ENCODE measurements at regions not wholly inside any gene's neighbourhood (a gene's known extent, or its start where the extent isn't known, plus 50 kb on each side); places are given as distances from the start of the nearest gene placed in this dataset.
"Not testable (repeated sequence)": the region's sequence is repeated elsewhere in the genome, so short reads cannot be mapped to it uniquely, and the experiment has no call there.

DNA sequence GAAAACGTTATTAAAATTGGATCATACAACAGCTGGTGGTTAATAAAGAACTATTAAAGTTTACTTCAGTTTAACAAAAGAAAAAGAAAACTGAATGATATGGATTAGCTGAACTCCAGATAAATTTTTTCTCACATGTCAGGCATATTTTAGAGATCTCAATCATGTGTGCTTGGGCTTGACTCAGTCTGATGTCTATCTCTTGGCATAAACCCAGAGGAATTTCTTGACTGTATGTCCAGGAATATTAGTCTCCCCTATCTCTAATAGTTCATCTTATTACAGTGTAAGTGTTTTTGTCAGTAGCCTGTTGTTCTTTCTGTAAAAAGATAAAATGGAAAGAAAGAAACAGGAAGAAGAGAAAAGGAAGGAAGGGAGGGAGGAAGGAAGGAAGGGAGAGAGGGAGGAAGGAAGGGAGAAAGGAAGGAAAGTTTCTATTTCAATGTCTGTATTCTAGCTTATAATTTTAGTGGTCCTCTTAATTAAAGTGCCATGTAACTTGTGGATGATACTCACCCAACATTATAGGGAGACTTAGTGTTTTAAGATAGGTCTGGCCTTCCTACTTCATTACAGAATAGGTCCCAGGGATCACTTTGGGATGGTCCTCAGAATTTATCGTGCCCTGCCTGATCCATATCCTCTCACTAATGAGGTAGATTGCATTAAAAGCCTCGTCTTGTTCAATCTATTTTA lies 99.7 kb upstream of the UGP2 start:
- no peak overlapping the region for H3K27ac ChIP-seq (ENCODE audit: insufficient read depth, low read length, poor library complexity, severe bottlenecking)
- no peaks in the 10 kb centered on the region for H3K4me1 ChIP-seq (ENCODE audit: control insufficient read depth, insufficient read depth, low read length, poor library complexity, severe bottlenecking)
- peaks cover 12% of the 10 kb centered on the region for H3K27me3 Mint-ChIP-seq
- no peak overlapping the region for H3K4me3 ChIP-seq (ENCODE audit: low read depth, low read length)
- H3K4me1 Mint-ChIP-seq = no peaks in the 10 kb centered on the region
- no peaks in the 10 kb centered on the region for H3K36me3 ChIP-seq (ENCODE audit: control insufficient read depth, insufficient read depth, low read length)
- H3K4me3 Mint-ChIP-seq = no peak overlapping the region
- H3K9me3 Mint-ChIP-seq = peaks cover 0 to 9% (median 0%) of the 10 kb centered on the region in 7 donors
- ATAC-seq (ENCODE audit: low read depth in 2 of 2) = no peak
- H3K27ac Mint-ChIP-seq = no peak overlapping the region
- peaks cover 1% of the 10 kb centered on the region for H3K27me3 ChIP-seq (ENCODE audit: control insufficient read depth, insufficient read depth, low read length)
- peaks cover 0 to under 1% of the 10 kb centered on the region in 2 experiments for H3K9me3 ChIP-seq (ENCODE audit: control insufficient read depth in 2 of 2, low read length in 2 of 2)
- no peak for DNase-seq
- no peaks in the 10 kb centered on the region for H3K36me3 Mint-ChIP-seq

DNA sequence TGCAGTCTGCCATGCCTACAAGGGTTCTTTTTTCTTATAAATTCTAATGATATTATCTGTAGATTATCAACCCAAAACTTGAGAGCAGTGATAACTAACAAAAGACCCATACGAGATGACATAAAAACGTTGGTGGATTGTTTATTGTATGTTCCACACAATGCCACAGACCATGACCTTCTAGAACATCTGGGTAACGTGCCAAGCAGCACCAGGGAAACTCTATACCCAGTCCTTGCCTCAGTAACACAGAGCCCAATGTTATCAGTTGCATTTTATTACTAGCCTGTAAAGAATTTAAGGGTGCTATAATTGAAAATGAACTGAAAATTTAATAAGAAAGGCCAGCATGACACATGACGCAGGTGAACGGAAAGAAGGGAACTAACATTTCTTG lies 99.1 kb upstream of the UGP2 start:
- no peak for ATAC-seq (ENCODE audit: low read depth in 2 of 2)
- Mint-ChIP-seq H3K4me1 (no peaks in the 10 kb centered on the region), H3K9me3 (peaks cover 0 to 9% (median 0%) of the 10 kb centered on the region in 7 donors), H3K27ac (no peak overlapping the region), H3K27me3 (peaks cover 12% of the 10 kb centered on the region), H3K4me3 (no peak overlapping the region), H3K36me3 (no peaks in the 10 kb centered on the region)
- Histone ChIP-seq H3K36me3 (ENCODE audit: control insufficient read depth, insufficient read depth, low read length) (no peaks in the 10 kb centered on the region), H3K4me3 (ENCODE audit: low read depth, low read length) (no peak overlapping the region), H3K27me3 (ENCODE audit: control insufficient read depth, insufficient read depth, low read length) (peaks cover 4% of the 10 kb centered on the region), H3K9me3 (ENCODE audit: control insufficient read depth in 2 of 2, low read length in 2 of 2) (peaks cover 0 to 6% of the 10 kb centered on the region in 2 experiments), H3K27ac (ENCODE audit: insufficient read depth, low read length, poor library complexity, severe bottlenecking) (no peak overlapping the region), H3K4me1 (ENCODE audit: control insufficient read depth, insufficient read depth, low read length, poor library complexity, severe bottlenecking) (no peaks in the 10 kb centered on the region)
- no peak for DNase-seq

DNA sequence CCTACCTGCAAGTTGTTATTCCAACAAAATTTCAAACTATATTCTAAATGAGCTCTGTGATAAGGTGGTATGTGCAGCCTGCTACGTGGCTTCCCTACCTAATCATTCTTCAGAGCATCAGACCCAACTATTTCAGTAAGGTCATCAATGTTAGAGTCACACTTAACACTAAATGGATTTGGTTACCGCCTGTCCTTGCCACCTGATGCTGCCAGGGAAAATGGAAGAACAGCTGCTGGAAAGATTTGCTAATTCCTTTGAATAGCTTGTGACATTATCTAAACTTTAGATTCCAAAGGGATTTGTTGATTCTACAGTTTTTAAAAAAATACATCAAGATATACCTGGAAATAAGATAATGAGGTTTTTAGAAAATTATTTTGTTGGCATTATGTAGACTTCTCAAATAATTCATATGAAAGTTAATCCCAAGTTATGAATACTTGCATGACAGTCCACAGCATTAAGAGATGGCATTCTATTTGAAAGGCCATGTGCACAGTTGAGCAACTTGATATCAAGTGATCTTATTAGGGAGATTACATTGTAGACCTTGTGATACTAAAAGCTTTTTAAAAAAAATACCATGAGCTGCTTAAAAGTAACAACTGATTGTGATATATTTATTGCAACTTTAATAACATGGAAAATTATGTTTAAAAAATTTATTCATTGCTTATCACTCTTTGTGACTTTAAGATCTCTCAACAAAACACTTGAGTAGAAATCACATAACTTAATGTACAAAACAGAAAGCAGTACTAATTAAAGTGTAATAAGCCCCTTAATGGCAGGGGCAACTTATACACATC lies 98.3 kb upstream of the UGP2 start:
- ATAC-seq (ENCODE audit: low read depth in 2 of 2) (no peak), DNase-seq (no peak)
- Mint-ChIP-seq H3K36me3 (no peaks in the 10 kb centered on the region), H3K27me3 (peaks cover 12% of the 10 kb centered on the region), H3K4me3 (no peak overlapping the region), H3K9me3 (peaks cover 0 to 9% (median 0%) of the 10 kb centered on the region in 7 donors), H3K4me1 (no peaks in the 10 kb centered on the region), H3K27ac (no peak overlapping the region)
- Histone ChIP-seq H3K9me3 (ENCODE audit: control insufficient read depth in 2 of 2, low read length in 2 of 2) (peaks cover 0 to 7% of the 10 kb centered on the region in 2 experiments), H3K4me1 (ENCODE audit: control insufficient read depth, insufficient read depth, low read length, poor library complexity, severe bottlenecking) (no peaks in the 10 kb centered on the region), H3K27ac (ENCODE audit: insufficient read depth, low read length, poor library complexity, severe bottlenecking) (no peak overlapping the region), H3K4me3 (ENCODE audit: low read depth, low read length) (no peak overlapping the region), H3K27me3 (ENCODE audit: control insufficient read depth, insufficient read depth, low read length) (peaks cover 5% of the 10 kb centered on the region), H3K36me3 (ENCODE audit: control insufficient read depth, insufficient read depth, low read length) (no peaks in the 10 kb centered on the region)

DNA sequence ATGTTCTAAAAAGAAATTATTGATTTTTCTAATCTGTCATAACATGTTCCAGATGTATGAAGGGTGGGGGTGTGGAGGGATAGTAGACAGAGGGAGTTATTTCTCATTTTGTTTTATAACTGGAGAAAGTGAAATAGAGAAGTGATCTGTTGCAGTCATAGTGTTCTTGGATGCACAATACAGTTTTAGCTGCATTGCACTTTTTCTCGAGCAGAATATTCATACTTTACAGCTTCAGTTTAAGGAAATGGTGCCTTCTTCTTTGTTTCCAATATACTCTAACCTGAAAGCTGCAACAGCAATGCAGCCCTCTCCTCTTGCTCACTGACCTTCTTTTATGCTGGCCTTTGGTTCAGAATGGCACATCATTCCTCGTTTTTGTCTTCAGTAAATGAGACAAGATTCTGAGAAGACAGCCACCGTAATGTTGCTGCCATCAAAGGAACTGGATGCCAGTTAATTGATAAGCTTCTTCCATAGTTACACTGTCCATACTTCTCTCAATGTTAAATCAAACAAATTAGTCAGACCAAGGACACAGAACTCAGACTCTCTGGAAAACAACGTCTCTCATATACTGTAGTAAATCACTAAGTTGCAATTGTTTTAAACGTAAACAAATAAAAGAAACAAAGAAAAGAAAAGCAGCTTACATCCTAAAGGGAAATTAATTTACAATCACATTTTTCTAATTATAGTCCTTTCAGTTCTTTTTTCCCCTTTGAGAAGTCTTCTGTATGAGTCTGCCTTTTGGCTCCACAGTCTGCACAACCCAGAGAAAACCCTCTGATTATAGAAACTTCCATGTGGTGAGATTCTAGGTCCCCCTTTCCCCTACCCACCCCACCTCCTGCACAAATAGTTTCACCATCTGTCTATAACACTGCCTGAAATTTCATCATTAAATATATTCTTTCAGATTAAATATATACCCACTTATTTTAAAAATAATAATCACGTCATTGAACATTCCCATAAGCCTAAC lies 97.4 kb upstream of the UGP2 start:
- H3K9me3 Mint-ChIP-seq = peaks cover 0 to 9% (median 0%) of the 10 kb centered on the region in 7 donors
- H3K27ac ChIP-seq (ENCODE audit: insufficient read depth, low read length, poor library complexity, severe bottlenecking) = no peak overlapping the region
- H3K9me3 ChIP-seq (ENCODE audit: control insufficient read depth in 2 of 2, low read length in 2 of 2) = peaks cover 0 to 7% of the 10 kb centered on the region in 2 experiments
- H3K4me3 Mint-ChIP-seq = no peak overlapping the region
- no peak overlapping the region for H3K4me3 ChIP-seq (ENCODE audit: low read depth, low read length)
- H3K4me1 ChIP-seq (ENCODE audit: control insufficient read depth, insufficient read depth, low read length, poor library complexity, severe bottlenecking) = no peaks in the 10 kb centered on the region
- no peak for ATAC-seq (ENCODE audit: low read depth in 2 of 2)
- peaks cover 20% of the 10 kb centered on the region for H3K27me3 Mint-ChIP-seq
- no peaks in the 10 kb centered on the region for H3K4me1 Mint-ChIP-seq
- H3K36me3 ChIP-seq (ENCODE audit: control insufficient read depth, insufficient read depth, low read length) = no peaks in the 10 kb centered on the region
- peaks cover 8% of the 10 kb centered on the region for H3K27me3 ChIP-seq (ENCODE audit: control insufficient read depth, insufficient read depth, low read length)
- H3K27ac Mint-ChIP-seq = no peak overlapping the region
- H3K36me3 Mint-ChIP-seq = peaks cover 3% of the 10 kb centered on the region
- DNase-seq = no peak

DNA sequence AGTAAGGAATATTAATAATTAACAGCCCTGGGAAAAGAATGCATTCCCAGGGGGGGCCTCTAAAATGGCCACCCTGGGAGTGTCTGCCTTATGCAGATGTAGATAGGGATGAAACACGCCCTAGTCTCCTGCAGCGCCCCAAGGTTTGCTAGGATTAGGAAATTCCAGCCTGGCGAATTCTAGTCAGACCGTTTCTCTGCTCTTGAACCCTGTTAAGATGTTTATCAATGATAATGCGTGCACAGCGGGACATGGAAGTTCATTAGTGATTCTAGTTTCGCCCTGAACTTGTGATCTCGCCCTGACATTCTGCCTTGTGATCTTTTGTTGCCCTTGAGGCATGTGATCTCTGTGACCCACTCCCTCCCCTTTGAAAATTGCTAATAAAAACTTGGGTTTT lies 95.1 kb upstream of the UGP2 start:
- not testable (repeated sequence) for DNase-seq; H3K27ac ChIP-seq (ENCODE audit: insufficient read depth, low read length, poor library complexity, severe bottlenecking); H3K9me3 Mint-ChIP-seq; H3K9me3 ChIP-seq (ENCODE audit: control insufficient read depth in 2 of 2, low read length in 2 of 2); ATAC-seq (ENCODE audit: low read depth in 2 of 2); H3K27me3 ChIP-seq (ENCODE audit: control insufficient read depth, insufficient read depth, low read length); H3K4me3 Mint-ChIP-seq; H3K4me3 ChIP-seq (ENCODE audit: low read depth, low read length); H3K27ac Mint-ChIP-seq; H3K4me1 Mint-ChIP-seq; H3K36me3 Mint-ChIP-seq; H3K36me3 ChIP-seq (ENCODE audit: control insufficient read depth, insufficient read depth, low read length); H3K4me1 ChIP-seq (ENCODE audit: control insufficient read depth, insufficient read depth, low read length, poor library complexity, severe bottlenecking)
- H3K27me3 Mint-ChIP-seq = peaks cover 33% of the 10 kb centered on the region

DNA sequence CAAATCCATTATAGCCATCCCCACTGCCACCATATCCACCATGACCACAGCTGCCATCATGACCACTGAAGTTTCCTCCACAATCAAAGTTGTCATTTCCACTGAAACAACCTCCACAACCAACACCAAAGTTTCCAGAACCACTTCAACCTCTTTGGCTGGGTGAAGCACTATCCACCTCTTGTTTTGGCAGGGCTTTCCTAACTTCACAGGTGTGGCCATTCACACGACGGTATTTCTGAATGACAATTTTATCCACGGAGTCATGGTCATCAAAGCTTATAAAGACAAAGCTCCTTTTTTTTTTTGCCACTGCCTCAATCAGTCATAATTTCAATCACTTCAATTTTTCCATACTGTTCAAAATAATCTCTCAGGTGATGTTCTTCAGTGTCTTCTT lies 89.8 kb upstream of the UGP2 start:
- peaks cover 0 to 10% (median 4%) of the 10 kb centered on the region in 7 donors for H3K9me3 Mint-ChIP-seq
- Histone ChIP-seq H3K9me3 (ENCODE audit: control insufficient read depth in 2 of 2, low read length in 2 of 2) (peaks cover 0 to 7% of the 10 kb centered on the region in 2 experiments), H3K4me1 (ENCODE audit: control insufficient read depth, insufficient read depth, low read length, poor library complexity, severe bottlenecking) (no peaks in the 10 kb centered on the region), H3K27me3 (ENCODE audit: control insufficient read depth, insufficient read depth, low read length) (peaks cover 10% of the 10 kb centered on the region), H3K4me3 (ENCODE audit: low read depth, low read length) (no peak overlapping the region), H3K27ac (ENCODE audit: insufficient read depth, low read length, poor library complexity, severe bottlenecking) (no peak overlapping the region), H3K36me3 (ENCODE audit: control insufficient read depth, insufficient read depth, low read length) (no peaks in the 10 kb centered on the region)
- H3K4me3 Mint-ChIP-seq = no peak overlapping the region
- ATAC-seq (ENCODE audit: low read depth in 2 of 2) (no peak), DNase-seq (no peak)
- H3K27ac Mint-ChIP-seq = no peak overlapping the region
- H3K4me1 Mint-ChIP-seq = no peaks in the 10 kb centered on the region
- peaks cover 26% of the 10 kb centered on the region for H3K27me3 Mint-ChIP-seq
- peaks cover 14% of the 10 kb centered on the region for H3K36me3 Mint-ChIP-seq

DNA sequence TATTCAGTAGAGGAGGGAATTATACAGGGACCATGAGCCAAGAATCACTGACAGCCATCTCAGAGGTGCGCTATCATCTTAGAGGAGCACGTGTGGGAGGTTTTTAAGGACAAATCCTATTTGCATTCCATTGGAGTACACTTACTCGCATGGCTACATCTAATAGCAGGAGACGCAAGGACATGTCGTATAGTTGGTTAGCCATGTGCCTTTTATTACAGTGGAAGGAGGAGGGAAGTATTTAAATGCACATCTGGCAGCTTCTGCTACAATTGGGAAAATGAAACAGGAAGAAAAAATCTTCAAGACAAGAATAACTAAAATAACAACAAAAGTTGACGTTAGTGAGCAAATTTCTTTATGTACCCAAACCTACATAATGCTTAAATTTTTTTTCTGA lies 86.5 kb upstream of the UGP2 start:
- H3K4me1 Mint-ChIP-seq = no peaks in the 10 kb centered on the region
- Histone ChIP-seq H3K4me3 (ENCODE audit: low read depth, low read length) (no peak overlapping the region), H3K9me3 (ENCODE audit: control insufficient read depth in 2 of 2, low read length in 2 of 2) (no peaks in the 10 kb centered on the region), H3K27me3 (ENCODE audit: control insufficient read depth, insufficient read depth, low read length) (peaks cover 2% of the 10 kb centered on the region), H3K27ac (ENCODE audit: insufficient read depth, low read length, poor library complexity, severe bottlenecking) (no peak overlapping the region), H3K36me3 (ENCODE audit: control insufficient read depth, insufficient read depth, low read length) (no peaks in the 10 kb centered on the region), H3K4me1 (ENCODE audit: control insufficient read depth, insufficient read depth, low read length, poor library complexity, severe bottlenecking) (no peaks in the 10 kb centered on the region)
- peaks cover 0 to 7% (median 0%) of the 10 kb centered on the region in 7 donors for H3K9me3 Mint-ChIP-seq
- H3K36me3 Mint-ChIP-seq = peaks cover 11% of the 10 kb centered on the region
- DNase-seq (no peak), ATAC-seq (ENCODE audit: low read depth in 2 of 2) (no peak)
- H3K27ac Mint-ChIP-seq = no peak overlapping the region
- H3K4me3 Mint-ChIP-seq = no peak overlapping the region
- H3K27me3 Mint-ChIP-seq = peaks cover 18% of the 10 kb centered on the region

Measured in CD4-positive, CD25-positive, alpha-beta regulatory T cell (primary cell).